ENCODE measurements at regions not wholly inside any gene's neighbourhood (a gene's known extent, or its start where the extent isn't known, plus 50 kb on each side); places are given as distances from the start of the nearest gene placed in this dataset.

- H3K27me3 ChIP-seq (ENCODE audit: control insufficient read depth, insufficient read depth, low read length) = no peaks in the 10 kb centered on the region
- H3K9ac ChIP-seq = no peak overlapping the region
Measured at GRCh38 chr1:14508613-14509012, 89.9 kb upstream of the KAZN start.

DNA sequence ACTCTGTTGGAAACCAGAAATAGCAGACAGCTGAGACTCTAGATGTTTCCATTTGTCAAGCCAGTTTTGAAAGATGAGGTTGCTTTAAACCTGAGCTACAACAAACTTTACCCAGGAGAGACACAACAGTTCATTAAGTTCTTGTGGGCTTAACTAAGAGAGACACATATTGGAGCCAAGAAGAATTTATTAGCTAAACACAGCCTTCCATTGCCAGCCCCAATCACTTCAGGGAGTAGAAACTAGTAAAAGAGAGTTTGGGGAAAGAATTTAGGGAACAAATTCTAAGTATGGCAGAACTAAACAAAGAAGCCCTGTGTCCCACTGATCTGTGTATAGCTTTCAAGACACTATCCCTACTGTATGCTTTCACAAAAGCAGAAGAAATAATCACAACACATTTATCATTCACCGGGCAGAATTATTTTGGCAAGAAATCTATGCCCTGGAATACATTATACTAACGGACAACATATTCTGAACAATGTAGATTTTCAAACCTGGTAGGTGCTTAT lies 87.3 kb upstream of the KAZN start:
- Histone ChIP-seq H3K4me3 (ENCODE audit: low read depth, low read length) (no peak overlapping the region), H3K4me2 (ENCODE audit: low read length) (no peak overlapping the region), H3K9ac (no peak overlapping the region), H3K27me3 (ENCODE audit: control insufficient read depth, insufficient read depth, low read length) (no peaks in the 10 kb centered on the region), H3K4me1 (no peaks in the 10 kb centered on the region), H3K9me3 (ENCODE audit: control insufficient read depth, low read length) (no peaks in the 10 kb centered on the region), H3K27ac (no peak overlapping the region), H3K79me2 (no peaks in the 10 kb centered on the region), H2AFZ (no peak overlapping the region), H3K36me3 (ENCODE audit: control insufficient read depth, insufficient read depth, low read length) (no peaks in the 10 kb centered on the region)
- TF ChIP-seq CTCF (IDR thresholded peaks at IDR 0.05) = no peak

More at GRCh38 chr1:14508613-14509012, 89.9 kb upstream of the KAZN start:
- Histone ChIP-seq H3K4me2 (ENCODE audit: low read length) (no peak overlapping the region), H2AFZ (no peak overlapping the region), H3K27ac (no peak overlapping the region), H3K79me2 (no peaks in the 10 kb centered on the region), H3K9me3 (ENCODE audit: control insufficient read depth, low read length) (no peaks in the 10 kb centered on the region), H3K4me3 (ENCODE audit: low read depth, low read length) (no peak overlapping the region), H3K4me1 (no peaks in the 10 kb centered on the region), H3K36me3 (ENCODE audit: control insufficient read depth, insufficient read depth, low read length) (no peaks in the 10 kb centered on the region)
- TF ChIP-seq CTCF (IDR thresholded peaks at IDR 0.05) = no peak

DNA sequence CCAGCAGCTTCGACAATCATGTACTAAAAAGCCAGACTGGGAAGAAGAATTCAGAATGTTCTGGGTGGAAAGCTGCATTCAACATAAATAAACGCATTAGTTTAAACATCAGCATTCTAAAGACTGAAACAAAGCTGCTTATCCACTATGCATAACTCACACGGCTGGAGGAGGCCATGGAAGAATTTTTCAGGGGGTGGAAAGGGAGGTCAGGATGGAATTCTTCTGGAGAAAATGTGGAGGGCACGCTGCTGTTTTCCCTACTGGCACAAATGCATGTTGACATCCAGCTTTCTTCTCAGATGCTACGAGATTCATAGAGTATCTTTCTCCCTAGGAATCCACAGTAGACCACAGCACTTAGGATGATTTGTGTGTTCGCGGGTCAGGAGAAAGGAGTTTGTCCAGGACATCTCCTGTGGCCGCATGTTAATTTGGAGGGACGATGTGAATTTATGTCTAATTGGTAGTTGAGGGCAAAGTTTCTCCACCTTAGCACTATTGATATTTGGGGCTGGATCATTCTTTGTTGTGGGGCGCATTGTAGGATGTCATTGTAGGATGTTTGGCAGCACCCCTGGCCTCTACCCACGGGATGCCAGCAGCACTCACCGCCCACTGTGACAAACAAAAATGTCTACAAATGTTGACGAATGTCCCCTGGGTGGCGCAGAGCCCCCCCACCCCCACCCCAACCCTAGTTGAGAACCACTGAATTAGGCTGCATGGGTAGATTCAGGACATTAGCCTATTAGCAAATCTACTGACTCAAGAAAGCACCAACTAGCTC lies 86.5 kb upstream of the KAZN start:
- Histone ChIP-seq H3K79me2 (no peaks in the 10 kb centered on the region), H3K9me3 (ENCODE audit: control insufficient read depth, low read length) (no peaks in the 10 kb centered on the region), H3K27ac (no peak overlapping the region), H3K36me3 (ENCODE audit: control insufficient read depth, insufficient read depth, low read length) (no peaks in the 10 kb centered on the region), H2AFZ (no peak overlapping the region), H3K4me2 (ENCODE audit: low read length) (no peak overlapping the region), H3K4me3 (ENCODE audit: low read depth, low read length) (no peak overlapping the region), H3K4me1 (no peaks in the 10 kb centered on the region), H3K27me3 (ENCODE audit: control insufficient read depth, insufficient read depth, low read length) (no peaks in the 10 kb centered on the region), H3K9ac (no peak overlapping the region)
- TF ChIP-seq CTCF (IDR thresholded peaks at IDR 0.05) = no peak

- Histone ChIP-seq H3K36me3 (ENCODE audit: control insufficient read depth, insufficient read depth, low read length) (no peaks in the 10 kb centered on the region), H3K9ac (no peak overlapping the region), H3K27ac (no peak overlapping the region), H3K4me3 (ENCODE audit: low read depth, low read length) (no peak overlapping the region), H3K27me3 (ENCODE audit: control insufficient read depth, insufficient read depth, low read length) (no peaks in the 10 kb centered on the region), H2AFZ (no peak overlapping the region), H3K4me1 (no peaks in the 10 kb centered on the region), H3K4me2 (ENCODE audit: low read length) (no peak overlapping the region), H3K9me3 (ENCODE audit: control insufficient read depth, low read length) (no peaks in the 10 kb centered on the region), H3K79me2 (no peaks in the 10 kb centered on the region)
- TF ChIP-seq CTCF (IDR thresholded peaks at IDR 0.05) = no peak
Measured at GRCh38 chr1:14513111-14513510, 85.4 kb upstream of the KAZN start.

- Histone ChIP-seq H3K4me1 (no peaks in the 10 kb centered on the region), H3K9ac (no peak overlapping the region), H2AFZ (no peak overlapping the region), H3K27ac (no peak overlapping the region), H3K79me2 (no peaks in the 10 kb centered on the region), H3K9me3 (ENCODE audit: control insufficient read depth, low read length) (no peaks in the 10 kb centered on the region), H3K36me3 (ENCODE audit: control insufficient read depth, insufficient read depth, low read length) (no peaks in the 10 kb centered on the region), H3K4me2 (ENCODE audit: low read length) (no peak overlapping the region), H3K27me3 (ENCODE audit: control insufficient read depth, insufficient read depth, low read length) (no peaks in the 10 kb centered on the region), H3K4me3 (ENCODE audit: low read depth, low read length) (no peak overlapping the region)
- TF ChIP-seq CTCF (IDR thresholded peaks at IDR 0.05) = no peak
Measured at GRCh38 chr1:14514739-14515138, 83.7 kb upstream of the KAZN start.

Data from parathyroid adenoma (tissue), 2 donors.